ENCODE measurements at regions not wholly inside any gene's neighbourhood (a gene's known extent, or its start where the extent isn't known, plus 50 kb on each side); places are given as distances from the start of the nearest gene placed in this dataset.
A peak's percentile ranks its signal among the peaks of the same experiment; 100 is the strongest.

DNA sequence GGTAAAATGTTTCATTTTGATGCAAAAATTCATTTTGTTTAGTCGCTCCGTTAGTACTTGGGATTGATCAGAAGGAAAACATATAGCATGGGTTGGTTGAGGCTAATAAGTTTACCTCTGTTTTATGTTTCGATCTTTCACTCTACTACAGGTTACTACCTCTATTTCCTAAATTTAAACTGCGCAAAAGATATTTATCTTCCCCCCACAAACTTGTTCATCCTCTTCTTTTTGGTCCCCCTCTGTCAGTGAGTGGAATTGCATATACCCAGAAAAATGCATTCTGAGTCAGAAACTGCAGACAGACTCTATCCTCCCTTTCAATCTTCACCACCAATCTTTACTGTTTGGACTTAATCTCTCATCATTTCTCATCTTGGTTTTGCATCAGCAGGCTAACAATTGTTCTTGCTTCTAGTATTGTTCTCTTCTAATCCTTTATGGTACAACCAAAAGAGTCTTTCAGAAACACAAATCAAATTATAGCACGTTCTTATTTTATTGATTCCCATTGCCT is 316.0 kb upstream of the ADGRL4 start:
- TF ChIP-seq TCF12 (IDR thresholded peaks at IDR 0.05; ENCODE audit: low read depth) (no peak), EGR1 (IDR thresholded peaks at IDR 0.05) (no peak)

DNA sequence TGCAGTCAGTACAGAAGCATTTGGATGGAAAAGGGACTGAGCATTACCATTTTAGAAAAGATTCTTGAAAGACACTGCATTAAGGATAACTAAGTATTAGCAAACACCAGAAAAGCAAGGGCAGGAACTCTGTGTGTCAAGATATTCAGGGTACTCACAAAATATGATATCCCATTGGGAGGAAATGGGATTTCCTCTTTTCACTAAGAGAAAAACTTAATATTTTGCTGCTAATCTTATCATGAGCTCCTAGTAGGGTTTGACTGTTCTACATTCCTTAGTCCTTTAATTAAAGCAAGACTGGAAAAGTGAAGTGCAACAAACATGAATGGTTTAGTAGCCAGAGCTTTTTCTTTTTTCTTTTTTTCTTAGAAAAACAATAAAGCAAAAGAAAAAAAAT is 305.9 kb upstream of the ADGRL4 start:
- no peak for TF ChIP-seq FOXM1 (IDR thresholded peaks at IDR 0.05; ENCODE audit: borderline replicate concordance, low read depth)
- TF ChIP-seq TEAD4 (IDR thresholded peaks at IDR 0.05), result no peak
- no peak for TF ChIP-seq TAF1 (IDR thresholded peaks at IDR 0.05; ENCODE audit: low read depth)
- no peak for TF ChIP-seq CEBPB (IDR thresholded peaks at IDR 0.05)
- TF ChIP-seq NFIC (IDR thresholded peaks at IDR 0.05), result no peak
- no peak for TF ChIP-seq YY1 (IDR thresholded peaks at IDR 0.05; ENCODE audit: low read depth)

GRCh38 chr1:79310609-79311008 is 304.1 kb upstream of the ADGRL4 start:
- TF ChIP-seq EGR1 (IDR thresholded peaks at IDR 0.05), result no peak
- no peak for TF ChIP-seq NFIC (IDR thresholded peaks at IDR 0.05)
- no peak for TF ChIP-seq CREB1 (IDR thresholded peaks at IDR 0.05; ENCODE audit: low read depth)
- TF ChIP-seq, protein P1, sequence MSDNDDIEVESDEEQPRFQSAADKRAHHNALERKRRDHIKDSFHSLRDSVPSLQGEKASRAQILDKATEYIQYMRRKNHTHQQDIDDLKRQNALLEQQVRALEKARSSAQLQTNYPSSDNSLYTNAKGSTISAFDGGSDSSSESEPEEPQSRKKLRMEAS (IDR thresholded peaks at IDR 0.05), result no peak
- no peak for TF ChIP-seq RAD21 (IDR thresholded peaks at IDR 0.05; ENCODE audit: low read depth)
- no peak for TF ChIP-seq TCF12 (IDR thresholded peaks at IDR 0.05; ENCODE audit: low read depth)

- TF ChIP-seq YY1 (IDR thresholded peaks at IDR 0.05; ENCODE audit: low read depth), result no peak
- TF ChIP-seq CREB1 (IDR thresholded peaks at IDR 0.05; ENCODE audit: low read depth), result no peak
- no peak for TF ChIP-seq FOXM1 (IDR thresholded peaks at IDR 0.05; ENCODE audit: borderline replicate concordance, low read depth)
- no peak for TF ChIP-seq NFIC (IDR thresholded peaks at IDR 0.05)
- TF ChIP-seq REST (IDR thresholded peaks at IDR 0.05; ENCODE audit: low read depth), result no peak
- no peak for TF ChIP-seq ZBTB7A (IDR thresholded peaks at IDR 0.05; ENCODE audit: low read depth)
- TF ChIP-seq EP300 (IDR thresholded peaks at IDR 0.05; ENCODE audit: borderline replicate concordance), result no peak
- TF ChIP-seq TEAD4 (IDR thresholded peaks at IDR 0.05), result no peak
- TF ChIP-seq TAF1 (IDR thresholded peaks at IDR 0.05; ENCODE audit: low read depth), result no peak
These were observed 297.6 kb upstream of the ADGRL4 start for GRCh38 chr1:79304131-79304530.

DNA sequence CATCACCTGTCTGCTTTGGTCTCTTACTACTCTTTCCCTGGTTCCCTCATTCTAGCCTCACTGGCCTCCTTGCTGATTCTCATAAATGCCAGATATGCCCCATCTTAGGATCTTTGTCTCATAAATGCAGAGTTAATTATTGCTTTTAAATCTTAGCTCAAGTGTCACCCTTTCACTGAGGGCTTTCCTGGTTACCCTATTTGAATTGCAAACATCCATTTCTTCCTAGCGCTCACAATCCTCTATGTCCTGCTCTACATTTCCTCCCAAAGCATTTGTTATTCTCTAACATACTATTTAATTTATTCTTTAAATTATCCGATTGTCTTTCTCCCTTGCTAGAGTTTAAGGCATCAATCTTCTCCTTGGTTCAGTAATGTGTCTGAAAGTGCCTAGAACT is 296.5 kb upstream of the ADGRL4 start:
- TF ChIP-seq TCF12 (IDR thresholded peaks at IDR 0.05; ENCODE audit: low read depth) (no peak), USF1 (IDR thresholded peaks at IDR 0.05) (no peak), TAF1 (IDR thresholded peaks at IDR 0.05; ENCODE audit: low read depth) (no peak), CEBPB (IDR thresholded peaks at IDR 0.05) (no peak), CREB1 (IDR thresholded peaks at IDR 0.05; ENCODE audit: low read depth) (no peak), ZBTB7A (IDR thresholded peaks at IDR 0.05; ENCODE audit: low read depth) (no peak), RAD21 (IDR thresholded peaks at IDR 0.05; ENCODE audit: low read depth) (no peak), EP300 (IDR thresholded peaks at IDR 0.05; ENCODE audit: borderline replicate concordance) (no peak), FOXM1 (IDR thresholded peaks at IDR 0.05; ENCODE audit: borderline replicate concordance, low read depth) (no peak), EGR1 (IDR thresholded peaks at IDR 0.05) (no peak), REST (IDR thresholded peaks at IDR 0.05; ENCODE audit: low read depth) (no peak), YY1 (IDR thresholded peaks at IDR 0.05; ENCODE audit: low read depth) (no peak), TEAD4 (IDR thresholded peaks at IDR 0.05) (no peak), NFIC (IDR thresholded peaks at IDR 0.05) (no peak)
- TF ChIP-seq, protein P1 (IDR thresholded peaks at IDR 0.05), result no peak

- TF ChIP-seq EGR1 (IDR thresholded peaks at IDR 0.05) (no peak), NFIC (IDR thresholded peaks at IDR 0.05) (no peak), FOXM1 (IDR thresholded peaks at IDR 0.05; ENCODE audit: borderline replicate concordance, low read depth) (no peak), RAD21 (IDR thresholded peaks at IDR 0.05; ENCODE audit: low read depth) (no peak), ZBTB7A (IDR thresholded peaks at IDR 0.05; ENCODE audit: low read depth) (no peak)
These were observed 295.9 kb upstream of the ADGRL4 start for GRCh38 chr1:79302380-79302930.

GRCh38 chr1:79295967-79296366 is 289.4 kb upstream of the ADGRL4 start:
- no peak for TF ChIP-seq USF1 (IDR thresholded peaks at IDR 0.05)
- TF ChIP-seq CEBPB (IDR thresholded peaks at IDR 0.05), result peak; percentile 24; the same call in 1 of the 2 replicates
